HG03108 (cell line): ENCODE measurements at regions not wholly inside any gene's neighbourhood (a gene's known extent, or its start where the extent isn't known, plus 50 kb on each side); places are given as distances from the start of the nearest gene placed in this dataset.

Source experiments
- ATAC-seq: cut with Tn5 transposase; IDR thresholded peaks from one replicate; pipeline ENCODE4 v1.9.1; 2021; ENCODE audit warnings: moderate library complexity; ENCODE audit not compliant: unreplicated experiment

DNA sequence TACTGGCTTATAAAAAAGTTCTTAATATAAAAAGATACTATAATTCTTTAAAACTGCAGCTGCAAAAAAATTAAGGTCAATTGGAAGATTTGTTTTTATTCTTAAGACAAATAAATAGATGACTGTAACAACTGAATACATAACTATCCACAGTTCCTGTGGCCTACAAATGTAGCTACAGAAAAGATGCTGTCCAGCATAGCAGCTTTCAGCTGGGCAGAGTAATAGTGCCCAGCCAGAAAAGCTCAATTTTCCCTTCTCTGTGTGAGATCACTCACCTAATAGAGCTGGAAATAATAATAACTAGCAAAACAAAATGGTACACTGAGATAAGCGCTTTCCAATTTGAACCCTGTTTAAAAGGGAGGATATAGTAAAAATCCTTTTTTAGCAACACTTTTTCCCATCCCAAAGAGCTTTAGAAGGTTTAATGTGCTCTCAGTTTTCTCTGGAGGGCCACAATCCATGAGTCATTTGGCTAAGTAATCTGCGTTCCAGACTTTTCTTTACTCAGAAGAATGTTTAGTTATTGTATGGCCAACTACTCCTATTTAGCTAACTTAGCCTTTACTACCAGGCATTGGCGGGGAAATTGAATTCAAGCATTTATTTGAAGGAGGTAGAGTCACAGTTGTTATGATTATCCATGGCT, 158.1 kb upstream of the SLC39A10 start:
- no peak for ATAC-seq

- no peak for ATAC-seq
These were observed 158.8 kb upstream of the SLC39A10 start for GRCh38 chr2:195498176-195498575.

- ATAC-seq, result no peak
These were observed 160.0 kb upstream of the SLC39A10 start for GRCh38 chr2:195496991-195497390.

DNA sequence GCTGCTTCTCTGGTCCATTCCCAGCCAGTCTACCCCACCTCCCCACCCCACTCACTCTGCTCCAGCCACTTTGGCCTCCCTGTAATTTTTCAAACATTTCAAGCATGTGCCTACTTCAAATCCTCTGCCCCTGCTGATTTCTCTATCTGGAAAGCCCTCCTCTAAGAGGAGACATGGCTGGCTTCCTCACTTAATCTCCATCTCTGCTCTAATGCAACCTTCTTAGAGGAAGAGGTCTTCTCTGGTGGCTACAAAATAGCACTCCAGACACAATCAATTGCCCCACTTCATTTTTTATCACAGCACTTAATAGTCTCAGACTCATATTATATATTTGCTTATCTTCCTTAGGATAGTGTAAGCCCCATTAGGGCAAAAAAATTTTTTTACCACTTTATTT, 161.1 kb upstream of the SLC39A10 start:
- ATAC-seq, result no peak

DNA sequence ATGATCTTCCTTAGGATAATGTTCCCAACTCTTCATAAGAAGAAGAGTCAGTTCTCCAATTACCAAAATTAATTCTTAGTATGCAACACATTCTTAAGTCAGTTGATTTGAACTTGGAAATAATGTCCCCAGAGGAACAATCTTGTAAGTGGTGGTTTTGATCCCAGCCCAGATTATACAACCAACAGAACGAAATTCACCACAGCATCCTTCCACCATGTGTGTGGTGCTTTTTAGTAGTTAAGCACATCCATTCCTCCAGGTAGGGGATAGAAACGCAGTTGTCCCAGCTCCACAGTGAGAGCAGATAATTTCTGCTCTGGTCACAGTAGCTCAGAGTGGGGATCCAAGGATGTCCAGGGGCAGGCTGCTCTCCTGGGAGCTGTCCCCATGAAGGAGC, 161.7 kb upstream of the SLC39A10 start:
- no peak for ATAC-seq

DNA sequence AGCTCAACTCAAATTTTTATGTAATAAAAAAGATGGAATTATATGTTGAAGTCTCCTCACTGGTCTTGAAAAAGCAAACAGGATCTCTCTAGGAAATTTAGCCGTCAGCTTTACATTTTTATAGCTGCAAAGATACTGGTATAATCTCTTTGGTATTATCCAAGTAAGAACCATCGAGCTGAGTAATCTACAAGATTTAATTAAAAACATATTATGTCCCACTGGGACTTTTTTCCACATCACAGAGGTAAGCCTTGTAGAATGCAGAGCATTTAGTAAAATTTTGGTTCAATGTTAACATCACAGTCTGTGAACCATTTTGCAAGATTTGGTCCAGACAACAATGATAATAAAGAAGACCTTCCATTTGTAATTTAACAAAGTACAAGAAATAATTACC, 162.6 kb upstream of the SLC39A10 start:
- no peak for ATAC-seq

DNA sequence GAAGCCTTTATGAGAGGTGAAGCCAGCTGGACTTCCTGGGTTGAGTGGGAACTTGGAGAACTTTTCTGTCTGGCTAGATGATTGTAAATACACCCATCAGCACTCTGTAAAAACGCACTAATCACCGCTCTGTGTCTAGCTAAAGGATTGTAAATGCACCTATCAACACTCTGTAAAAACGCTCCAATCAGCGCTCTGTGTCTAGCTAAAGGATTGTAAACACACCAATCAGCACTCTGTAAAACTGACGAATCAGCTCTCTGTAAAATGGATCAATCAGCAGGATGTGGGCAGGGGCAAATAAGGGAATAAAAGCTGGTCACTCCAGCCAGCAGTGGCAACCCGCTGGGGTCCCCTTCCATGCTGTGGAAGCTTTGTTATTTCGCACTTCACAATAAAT, 163.6 kb upstream of the SLC39A10 start:
- ATAC-seq, result no peak

DNA sequence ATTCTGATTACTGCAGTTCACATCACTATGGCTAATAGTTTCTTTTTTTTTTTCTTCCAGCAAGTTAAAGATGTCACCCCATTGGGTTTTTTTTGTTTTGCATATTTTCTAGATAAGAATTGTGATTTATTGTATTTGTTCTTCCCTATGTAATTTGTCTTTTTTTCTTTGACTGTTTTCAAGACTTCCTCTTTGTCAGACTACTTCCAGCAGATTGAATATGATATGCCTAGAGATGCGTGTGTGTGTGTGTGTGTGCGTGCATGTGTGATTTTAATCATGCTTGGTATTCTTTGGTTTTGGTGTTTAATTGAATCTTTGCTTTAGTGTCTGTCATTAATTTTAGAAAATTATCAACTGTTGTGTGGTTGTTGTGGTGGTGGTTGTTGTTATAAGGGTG, 166.7 kb upstream of the SLC39A10 start:
- no peak for ATAC-seq

DNA sequence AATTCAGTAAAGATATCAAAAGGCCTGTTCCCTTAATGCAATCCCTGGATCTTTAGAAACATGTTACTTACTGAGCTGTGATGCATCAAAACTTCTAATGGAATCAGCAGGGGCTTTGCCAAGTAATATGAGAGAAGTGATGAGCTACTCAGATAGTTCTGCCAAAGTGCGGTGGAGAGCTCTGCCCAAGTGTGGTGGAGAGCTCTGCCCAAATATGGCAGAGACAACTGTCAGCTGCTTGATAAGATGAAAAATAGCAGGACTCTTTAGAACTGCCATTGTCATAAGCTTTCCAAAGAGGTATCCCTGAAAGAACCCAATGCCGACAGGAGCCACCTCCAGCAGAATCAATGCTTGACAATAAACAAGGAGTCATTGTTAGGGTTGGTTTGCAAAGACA, 167.9 kb upstream of the SLC39A10 start:
- ATAC-seq, result no peak

- ATAC-seq, result no peak
These were observed 168.5 kb upstream of the SLC39A10 start for GRCh38 chr2:195488567-195488966.

DNA sequence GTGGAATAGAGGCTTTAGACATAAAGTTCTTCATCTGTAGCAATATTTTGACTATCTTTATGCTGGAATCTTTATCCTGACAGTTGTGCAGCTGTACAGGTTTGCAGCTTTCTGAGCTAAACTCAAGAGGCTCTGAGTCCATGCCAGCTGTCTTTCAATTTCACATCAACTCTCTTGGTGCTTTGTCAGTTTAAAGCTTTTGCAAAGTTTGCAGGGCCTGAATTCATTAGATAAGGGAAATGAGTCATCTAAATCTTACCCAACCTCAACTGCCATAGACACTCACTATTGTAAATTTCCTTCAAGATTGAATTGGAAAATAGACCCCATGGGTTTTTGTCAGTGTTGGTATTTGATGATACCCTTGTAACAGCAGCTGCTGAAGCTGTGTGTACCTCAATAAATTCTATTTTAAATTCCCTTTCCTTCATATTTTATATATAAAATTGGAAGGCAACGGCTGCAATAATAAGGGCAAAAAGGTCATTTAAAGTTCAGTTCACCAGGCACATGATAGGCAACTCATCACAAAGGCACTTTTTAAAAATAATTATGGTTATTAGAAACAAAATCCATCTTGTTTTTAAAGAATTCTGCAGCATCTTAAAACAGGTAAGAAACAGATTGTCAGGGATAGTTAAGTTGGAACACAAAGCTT, 169.9 kb upstream of the SLC39A10 start:
- ATAC-seq, result peak; percentile 94

DNA sequence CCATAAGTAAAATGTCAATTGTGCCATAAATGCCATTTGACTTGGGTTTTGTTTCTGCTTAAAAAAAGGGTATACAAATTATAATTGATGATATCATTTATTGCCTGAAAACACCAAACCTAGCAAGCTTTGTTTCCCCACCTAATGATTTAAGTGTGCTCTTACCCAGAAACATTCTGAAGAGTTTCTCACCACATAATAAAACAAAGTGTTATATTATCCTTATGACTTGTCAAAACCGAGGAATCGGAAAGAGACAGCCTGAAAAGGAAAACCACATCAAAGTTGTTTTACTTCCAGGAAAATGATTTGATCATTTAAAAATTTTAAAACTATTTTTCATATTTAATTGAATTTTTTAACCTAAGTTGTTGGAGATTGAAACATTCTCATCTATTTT, 170.5 kb upstream of the SLC39A10 start:
- ATAC-seq, result no peak

DNA sequence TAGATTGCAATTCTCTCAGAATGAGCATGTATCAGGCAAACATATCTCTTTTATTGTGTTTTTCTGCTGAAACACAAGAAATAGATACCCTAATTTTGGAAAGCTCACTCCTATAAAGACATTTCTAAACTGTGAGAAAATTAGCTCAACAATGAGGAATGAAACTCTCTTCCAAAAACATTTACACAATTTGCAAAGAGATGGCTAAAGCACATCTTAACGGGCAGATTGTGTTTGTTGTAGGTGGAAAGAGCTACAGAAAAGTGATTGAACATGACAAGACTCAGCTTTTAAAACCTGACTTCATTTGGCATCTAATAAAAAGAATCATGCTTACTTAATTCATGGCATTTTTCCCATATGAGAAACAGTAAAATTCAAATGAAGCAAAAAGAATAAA, 175.0 kb upstream of the SLC39A10 start:
- no peak for ATAC-seq

GRCh38 chr2:195480121-195480520, 176.9 kb upstream of the SLC39A10 start:
- ATAC-seq, result no peak

GRCh38 chr2:195479407-195479806, 177.6 kb upstream of the SLC39A10 start:
- no peak for ATAC-seq

GRCh38 chr2:195477996-195478382, 179.0 kb upstream of the SLC39A10 start:
- no peak for ATAC-seq

GRCh38 chr2:195477248-195477995, 179.6 kb upstream of the SLC39A10 start:
- ATAC-seq, result no peak

DNA sequence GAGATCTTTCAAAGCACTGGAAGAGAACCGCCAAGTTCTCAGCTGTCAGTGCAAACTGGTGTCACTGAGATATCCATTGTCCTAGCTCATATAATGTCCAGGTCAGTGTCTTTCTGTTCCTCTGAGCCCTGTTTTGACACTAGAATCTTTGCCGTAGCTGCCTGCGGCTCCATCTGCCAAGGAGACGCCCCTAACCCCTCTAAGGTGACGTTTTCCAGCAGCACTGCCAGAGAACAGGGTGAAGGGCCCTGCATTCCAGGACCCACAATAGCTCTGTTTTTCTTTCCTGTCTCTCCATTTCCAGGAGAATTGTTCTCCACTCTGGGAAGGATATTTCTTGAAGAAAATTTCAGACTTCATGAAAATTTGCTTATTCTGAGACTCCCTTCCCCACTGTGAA, 181.7 kb upstream of the SLC39A10 start:
- ATAC-seq, result no peak

DNA sequence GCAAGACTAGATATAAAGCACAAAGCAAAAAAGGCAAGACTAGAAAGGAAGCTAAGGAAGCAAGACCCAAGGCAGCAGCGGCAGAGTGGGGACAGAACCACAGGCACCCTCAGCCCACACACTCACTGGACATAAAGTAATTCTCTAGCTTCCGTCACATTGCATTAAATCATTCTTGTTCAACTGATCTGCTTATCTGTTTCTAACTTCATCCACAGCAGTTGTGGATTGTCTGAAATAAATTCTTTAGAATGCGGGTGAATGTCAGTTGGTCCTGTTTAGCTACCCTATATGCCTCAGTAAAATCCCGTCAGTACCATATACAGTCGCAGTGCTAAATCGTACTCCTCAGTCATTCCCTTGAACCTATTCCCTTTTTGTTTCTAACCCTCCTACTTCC, 183.2 kb upstream of the SLC39A10 start:
- ATAC-seq, result no peak

DNA sequence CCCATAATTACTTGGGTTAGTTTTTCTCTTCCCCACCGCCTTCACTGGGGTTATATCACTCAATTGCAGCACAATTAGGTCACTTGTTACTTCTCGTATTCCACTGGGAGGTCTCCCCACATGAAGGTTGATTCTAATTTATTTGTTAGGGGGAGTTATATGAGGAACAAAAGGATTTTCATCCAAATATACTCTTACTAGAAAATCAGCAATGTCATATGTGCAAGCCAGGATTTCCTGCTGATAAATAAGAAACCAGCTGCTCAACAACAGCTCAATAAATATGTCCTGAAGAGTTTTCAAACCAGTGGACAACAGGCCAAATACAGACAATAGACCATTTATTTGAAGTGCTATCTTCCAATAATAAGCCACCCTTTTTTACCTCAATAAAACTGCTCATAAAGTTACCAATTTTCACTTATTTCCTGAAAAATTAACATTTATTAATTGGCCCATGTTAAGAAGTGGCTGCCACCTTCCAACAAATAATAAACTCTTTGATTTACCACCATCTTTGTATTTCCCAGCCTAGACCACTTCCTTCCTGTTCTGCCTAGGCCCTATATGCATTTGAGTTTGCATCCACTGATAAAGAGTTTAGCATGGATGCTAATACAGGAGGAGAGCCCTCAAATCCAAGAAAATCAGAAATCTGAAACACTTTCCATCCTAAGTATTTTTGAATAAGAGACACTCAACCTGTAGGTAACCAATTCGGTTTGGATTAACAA, 184.4 kb upstream of the SLC39A10 start:
- no peak for ATAC-seq

DNA sequence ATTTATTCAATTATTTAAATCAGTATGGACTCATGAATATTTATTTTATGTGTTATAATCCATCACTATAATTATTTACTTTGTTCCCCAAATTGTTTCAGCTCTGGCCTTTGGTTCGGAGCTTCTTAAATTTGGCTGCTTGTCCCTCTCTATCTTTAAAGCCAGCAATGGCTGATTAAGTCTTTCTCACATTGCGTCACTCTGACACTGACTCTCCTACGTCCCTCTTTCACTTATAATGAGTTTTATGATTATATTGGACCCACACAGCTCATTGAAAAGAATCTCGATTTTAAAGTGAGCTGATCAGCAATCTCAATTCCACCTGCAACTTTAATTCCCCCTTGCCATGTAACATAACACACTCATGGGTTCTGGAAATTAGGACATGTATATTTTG, 185.2 kb upstream of the SLC39A10 start:
- ATAC-seq, result no peak

DNA sequence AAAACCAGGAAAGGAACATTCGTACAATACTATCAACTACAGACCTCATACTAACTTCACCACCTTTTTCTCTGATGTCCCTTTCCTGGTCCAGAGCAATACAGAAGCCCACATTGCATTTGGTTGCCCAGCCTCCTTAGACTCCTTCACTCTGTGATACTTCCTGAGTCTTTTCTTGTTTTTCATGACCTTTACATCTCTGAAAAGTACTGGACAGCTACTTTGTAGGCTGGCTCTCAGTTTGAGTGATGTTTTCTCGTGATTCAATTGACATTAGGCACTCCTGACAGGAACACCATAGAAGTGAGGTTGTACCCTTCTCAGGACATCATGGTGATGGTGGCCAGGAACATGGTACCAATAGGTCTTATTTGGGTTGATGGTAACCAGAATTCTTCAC, 185.9 kb upstream of the SLC39A10 start:
- ATAC-seq, result peak; percentile 31
